ENCODE measurements at regions not wholly inside any gene's neighbourhood (a gene's known extent, or its start where the extent isn't known, plus 50 kb on each side); places are given as distances from the start of the nearest gene placed in this dataset.

- TF ChIP-seq, protein P1, sequence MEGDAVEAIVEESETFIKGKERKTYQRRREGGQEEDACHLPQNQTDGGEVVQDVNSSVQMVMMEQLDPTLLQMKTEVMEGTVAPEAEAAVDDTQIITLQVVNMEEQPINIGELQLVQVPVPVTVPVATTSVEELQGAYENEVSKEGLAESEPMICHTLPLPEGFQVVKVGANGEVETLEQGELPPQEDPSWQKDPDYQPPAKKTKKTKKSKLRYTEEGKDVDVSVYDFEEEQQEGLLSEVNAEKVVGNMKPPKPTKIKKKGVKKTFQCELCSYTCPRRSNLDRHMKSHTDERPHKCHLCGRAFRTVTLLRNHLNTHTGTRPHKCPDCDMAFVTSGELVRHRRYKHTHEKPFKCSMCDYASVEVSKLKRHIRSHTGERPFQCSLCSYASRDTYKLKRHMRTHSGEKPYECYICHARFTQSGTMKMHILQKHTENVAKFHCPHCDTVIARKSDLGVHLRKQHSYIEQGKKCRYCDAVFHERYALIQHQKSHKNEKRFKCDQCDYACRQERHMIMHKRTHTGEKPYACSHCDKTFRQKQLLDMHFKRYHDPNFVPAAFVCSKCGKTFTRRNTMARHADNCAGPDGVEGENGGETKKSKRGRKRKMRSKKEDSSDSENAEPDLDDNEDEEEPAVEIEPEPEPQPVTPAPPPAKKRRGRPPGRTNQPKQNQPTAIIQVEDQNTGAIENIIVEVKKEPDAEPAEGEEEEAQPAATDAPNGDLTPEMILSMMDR (IDR thresholded peaks at IDR 0.05) = no peak
- TF ChIP-seq EZH2 (IDR thresholded peaks at IDR 0.05) = no peak
These were observed 837.1 kb upstream of the POU3F3 start for GRCh38 chr2:104016801-104017200.

Data from neural progenitor cell (in vitro differentiated cells).